Activated T-cell treated with anti-CD3 and anti-CD28 coated beads for 48 hours (primary cell): ENCODE measurements at regions not wholly inside any gene's neighbourhood (a gene's known extent, or its start where the extent isn't known, plus 50 kb on each side); places are given as distances from the start of the nearest gene placed in this dataset.
"Not testable (repeated sequence)": the region's sequence is repeated elsewhere in the genome, so short reads cannot be mapped to it uniquely, and the experiment has no call there.

Experiments used
- DNase-seq: peaks from one replicate; pipeline ENCODE4 v3.0.0-alpha.2; 2020; ENCODE audit warnings: low read depth

DNA sequence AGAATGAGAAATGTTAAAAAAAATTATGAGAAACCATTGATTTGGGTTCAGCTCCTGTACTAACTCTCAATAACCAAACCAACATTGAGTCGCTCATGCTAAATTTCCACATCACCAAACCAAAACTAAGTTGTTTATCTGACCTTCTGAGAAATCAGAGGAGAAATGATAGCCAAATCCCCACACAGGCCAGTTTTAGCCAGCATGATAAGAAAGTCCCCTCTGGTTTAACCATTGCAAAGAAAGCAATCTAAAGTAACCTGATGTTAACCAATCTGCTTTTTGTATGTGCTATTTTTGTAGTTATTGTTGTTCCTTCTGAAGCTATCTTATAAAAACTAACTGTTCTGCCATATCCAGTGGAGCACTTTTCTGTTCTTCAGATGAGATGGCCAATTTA lies 599.7 kb downstream of the SLC16A7 start:
- DNase-seq: no peak

DNA sequence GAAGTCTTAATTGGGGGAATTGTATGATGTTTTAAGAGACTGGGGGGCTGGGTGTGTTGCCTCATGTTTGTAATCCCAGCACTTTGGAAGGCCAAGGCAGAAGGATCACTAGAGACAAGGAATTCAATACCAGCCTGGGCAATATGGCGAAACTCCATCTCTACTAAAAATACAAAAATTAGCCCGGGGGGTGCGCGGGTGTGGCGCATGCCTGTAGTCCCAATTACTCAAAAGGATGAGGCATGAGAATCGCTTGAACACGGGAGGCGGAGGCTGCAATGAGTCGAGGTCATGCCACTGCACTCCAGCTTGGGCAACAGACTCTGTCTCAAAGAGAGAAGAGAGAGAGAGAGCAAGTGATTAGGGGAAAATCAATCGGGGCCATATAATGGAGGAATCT lies 600.5 kb downstream of the SLC16A7 start:
- DNase-seq: no peak

DNA sequence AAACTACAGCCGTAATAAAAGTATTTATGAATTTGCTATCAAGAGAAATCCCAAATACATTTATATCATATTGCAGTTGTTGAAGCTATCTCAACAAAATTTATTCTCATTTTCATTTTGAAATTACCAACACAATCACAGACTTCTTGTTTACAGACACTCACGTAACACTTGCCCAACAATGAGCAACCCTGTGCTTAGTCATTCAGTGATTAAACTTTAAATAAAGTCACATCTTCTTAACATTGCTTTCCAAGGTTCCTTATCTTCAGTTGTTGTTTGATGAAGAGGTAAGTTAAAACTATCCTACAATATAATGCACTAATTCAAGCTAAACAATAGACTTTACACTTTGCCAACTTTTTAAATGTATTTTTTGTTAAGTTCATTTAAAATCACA lies 601.8 kb downstream of the SLC16A7 start:
- no peak for DNase-seq

- DNase-seq: no peak
Measured at GRCh38 chr12:60201891-60202290, 606.1 kb downstream of the SLC16A7 start.

DNA sequence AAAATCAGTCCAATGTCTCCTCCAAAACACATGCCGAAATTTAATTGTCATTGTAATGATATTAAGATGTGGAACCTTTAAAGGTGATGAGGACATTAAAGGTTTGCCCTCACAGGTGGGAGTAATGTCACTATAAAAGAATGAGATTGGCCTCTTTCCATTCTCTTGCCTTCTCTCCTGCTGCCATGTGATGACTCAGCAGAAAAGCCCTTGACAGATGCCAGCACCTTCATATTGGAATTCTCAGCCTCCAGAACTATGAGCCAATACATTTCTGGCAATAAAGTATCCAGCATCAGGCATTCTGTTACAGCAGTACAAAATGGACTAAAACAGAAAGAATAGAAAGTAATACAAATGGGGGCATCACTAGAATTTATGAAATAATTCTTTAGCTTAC lies 609.7 kb downstream of the SLC16A7 start:
- no peak for DNase-seq

- DNase-seq: no peak
Measured at GRCh38 chr12:60209521-60209920, 613.7 kb downstream of the SLC16A7 start.

GRCh38 chr12:60209933-60210332 lies 614.1 kb downstream of the SLC16A7 start:
- DNase-seq: no peak

DNA sequence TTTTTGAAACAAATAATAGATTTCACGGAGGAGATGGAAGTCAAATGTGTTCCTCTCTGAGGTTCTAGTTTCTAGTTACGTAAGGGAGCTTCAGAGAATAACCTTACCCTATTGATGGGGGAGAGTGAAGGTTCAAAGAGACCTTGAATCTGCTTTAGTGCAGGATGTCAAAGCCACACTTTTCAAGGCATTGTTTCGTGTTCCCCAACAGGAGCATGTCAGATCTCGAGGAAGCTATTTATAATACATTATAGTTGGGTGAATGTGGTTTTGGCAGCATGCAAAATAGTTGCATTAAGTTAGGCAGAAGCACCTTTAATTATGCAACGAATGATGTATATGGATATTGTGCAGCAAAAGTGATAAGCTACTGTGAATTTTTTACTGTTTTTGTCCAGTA lies 614.9 kb downstream of the SLC16A7 start:
- no peak for DNase-seq

DNA sequence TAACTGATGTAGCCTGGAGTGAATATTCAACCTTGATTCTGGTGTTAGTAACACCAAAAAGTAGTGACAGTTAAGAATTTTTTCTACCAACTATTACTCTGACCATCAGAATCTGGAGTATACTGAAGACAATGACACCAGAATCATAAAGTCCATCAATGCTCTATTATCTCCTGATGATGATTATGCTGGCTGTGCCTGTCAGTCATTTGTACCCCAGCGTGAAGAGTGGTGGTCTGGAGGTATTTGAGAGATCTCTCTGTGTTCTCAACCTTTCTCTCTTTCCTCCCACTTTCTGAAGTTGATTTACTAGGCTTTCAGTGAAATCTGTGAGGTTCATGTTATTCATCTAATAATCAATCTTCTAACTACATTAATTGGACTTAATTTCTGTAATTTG lies 615.4 kb downstream of the SLC16A7 start:
- DNase-seq: no peak

GRCh38 chr12:60212159-60213000 lies 616.6 kb downstream of the SLC16A7 start:
- no peak for DNase-seq

DNA sequence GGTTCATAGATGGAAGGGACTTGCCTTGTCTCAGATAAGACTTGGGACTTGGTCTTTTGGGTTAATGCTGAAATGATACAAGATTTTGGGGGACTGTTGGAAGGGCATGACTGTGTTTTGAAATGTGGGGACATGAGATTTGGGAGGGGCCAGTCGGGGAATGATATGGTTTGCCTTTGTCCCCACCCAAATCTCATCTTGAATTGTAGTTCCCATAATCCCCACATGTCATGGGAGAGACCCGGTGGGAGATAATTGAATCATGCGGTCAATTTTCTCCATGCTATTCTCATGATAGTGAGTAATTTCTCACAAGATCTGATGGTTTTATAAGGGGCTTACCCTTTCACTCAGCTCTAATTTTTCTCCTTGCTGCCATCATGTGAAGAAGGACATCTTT lies 617.4 kb downstream of the SLC16A7 start:
- DNase-seq: not testable (repeated sequence)

GRCh38 chr12:60216226-60216625 lies 620.4 kb downstream of the SLC16A7 start:
- DNase-seq: no peak

DNA sequence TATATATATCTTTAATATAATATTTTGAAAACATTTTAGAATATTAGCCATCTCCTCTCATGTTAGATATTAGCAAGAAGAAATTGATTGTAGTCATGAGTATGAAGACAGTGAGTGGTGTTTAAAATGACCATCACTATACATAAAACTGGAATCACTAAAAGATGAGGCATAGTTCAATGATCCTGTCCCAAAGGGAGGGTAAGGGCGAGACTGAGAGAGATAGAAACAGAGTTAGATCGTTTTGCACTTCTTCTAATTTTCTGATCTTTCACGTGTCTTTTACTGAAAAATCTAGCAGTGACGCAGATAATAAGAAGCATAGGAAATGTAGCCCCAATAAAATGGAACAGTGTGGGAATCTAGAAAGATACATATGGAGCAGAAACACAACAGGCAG lies 627.4 kb downstream of the SLC16A7 start:
- no peak for DNase-seq

- no peak for DNase-seq
Measured at GRCh38 chr12:60225216-60226000, 629.6 kb downstream of the SLC16A7 start.

DNA sequence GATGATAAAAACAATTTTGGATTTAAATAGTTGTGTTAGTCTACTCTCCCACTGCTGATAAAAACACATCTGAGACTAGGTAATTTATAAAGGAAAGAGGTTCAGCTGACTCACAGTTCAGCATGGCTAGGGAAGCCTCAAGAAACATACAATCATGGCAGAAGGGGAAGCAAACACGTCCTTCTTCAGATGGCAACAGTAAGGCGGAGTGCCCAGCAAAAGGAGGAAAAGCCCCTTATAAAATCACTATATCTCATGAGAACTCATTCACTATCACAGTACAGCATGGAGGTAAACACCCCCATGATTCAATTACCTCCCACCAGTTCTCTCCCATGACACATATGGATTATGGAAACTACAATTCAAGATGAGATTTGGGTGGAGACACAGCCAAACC lies 632.1 kb downstream of the SLC16A7 start:
- no peak for DNase-seq

- no peak for DNase-seq
Measured at GRCh38 chr12:60230056-60230455, 634.2 kb downstream of the SLC16A7 start.

- no peak for DNase-seq
Measured at GRCh38 chr12:60231303-60231702, 635.5 kb downstream of the SLC16A7 start.

DNA sequence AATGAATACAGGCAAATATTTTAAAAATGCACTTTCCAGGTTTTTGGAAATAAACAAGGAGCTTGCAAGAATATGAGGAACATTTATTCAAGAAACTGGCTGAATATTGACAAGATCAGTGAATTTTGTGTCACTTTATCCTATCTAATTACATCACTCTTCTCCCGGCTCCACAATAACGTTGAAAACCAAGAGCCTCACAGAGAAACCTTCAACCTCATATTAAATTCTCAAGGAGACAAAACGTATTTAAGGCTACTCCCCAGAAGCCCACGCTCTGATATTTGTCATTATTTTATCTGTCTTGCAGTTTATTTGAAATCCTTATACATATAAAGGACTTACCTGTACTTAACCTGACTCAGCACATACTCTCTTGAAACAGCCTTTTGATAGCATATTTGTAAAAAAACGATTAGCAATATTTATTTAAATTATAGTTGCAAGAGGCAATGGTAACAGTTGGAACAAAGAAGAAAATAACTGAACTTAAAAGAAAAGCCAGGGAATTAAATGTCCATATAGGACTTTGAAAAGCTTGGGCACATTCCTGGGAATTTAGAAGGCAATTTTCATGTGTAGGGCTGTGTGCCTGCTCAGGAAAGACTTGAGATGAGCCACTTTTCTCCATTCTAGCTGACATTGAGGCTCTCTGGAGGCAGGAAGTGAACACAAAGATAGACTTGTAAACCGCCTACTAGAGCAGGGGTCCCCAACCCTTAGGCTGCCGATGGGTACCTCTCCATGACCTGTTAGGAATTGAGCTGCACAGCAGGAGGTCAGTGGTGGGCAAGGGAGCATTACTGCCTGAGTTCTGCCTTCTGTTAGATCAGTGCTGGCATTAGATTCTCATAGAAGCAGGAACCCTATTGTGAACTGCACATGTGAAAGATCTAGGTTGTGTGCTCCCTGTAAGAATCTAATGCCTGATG lies 636.4 kb downstream of the SLC16A7 start:
- no peak for DNase-seq

DNA sequence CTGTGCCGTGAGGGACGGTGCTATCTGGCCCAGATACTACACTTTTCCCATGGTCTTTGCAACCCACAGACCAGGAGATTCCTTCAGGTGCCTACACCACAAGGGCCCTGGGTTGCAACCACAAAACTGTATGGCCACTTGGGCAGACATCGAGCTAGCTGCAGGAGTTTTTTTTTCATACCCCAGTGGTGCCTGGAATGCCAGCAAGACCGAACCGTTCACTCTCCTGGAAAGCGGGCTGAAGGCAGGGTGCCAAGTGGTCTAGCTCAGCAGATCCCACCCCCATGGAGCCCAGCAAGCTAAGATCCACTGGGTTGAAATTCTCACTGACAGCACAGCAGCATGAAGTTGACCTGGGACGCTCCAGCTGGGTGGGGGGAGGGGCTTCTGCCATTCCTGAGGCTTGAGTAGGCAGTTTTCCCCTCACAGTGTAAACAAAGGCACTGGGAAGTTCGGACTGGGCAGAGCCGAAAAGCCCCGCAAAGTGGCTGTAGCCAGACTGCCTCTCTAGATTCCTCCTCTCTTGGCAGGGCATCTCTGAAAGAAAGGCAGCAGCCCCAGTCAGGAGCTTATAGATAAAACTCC lies 638.9 kb downstream of the SLC16A7 start:
- DNase-seq: not testable (repeated sequence)

- DNase-seq: no peak
Measured at GRCh38 chr12:60235261-60235660, 639.4 kb downstream of the SLC16A7 start.

GRCh38 chr12:60236416-60236815 lies 640.6 kb downstream of the SLC16A7 start:
- not testable (repeated sequence) for DNase-seq

GRCh38 chr12:60240891-60241290 lies 645.1 kb downstream of the SLC16A7 start:
- DNase-seq: no peak
